H1 (cell line): ENCODE measurements at regions not wholly inside any gene's neighbourhood (a gene's known extent, or its start where the extent isn't known, plus 50 kb on each side); places are given as distances from the start of the nearest gene placed in this dataset.
A peak's percentile ranks its signal among the peaks of the same experiment; 100 is the strongest.

Experiments
- CTCF ChIA-PET: fragments of 300-600 bp; sonication (Branson Sonifier 250); formaldehyde crosslinking; loops from one replicate; lab custom pipeline; 2021; ENCODE audit not compliant: partially characterized antibody; lab: Charles Lee
- POLR2A ChIA-PET: fragments of 300-600 bp; sonication (Branson Sonifier 250); formaldehyde crosslinking; loops from one replicate; lab custom pipeline; 2021; ENCODE audit warnings: inconsistent platforms; ENCODE audit not compliant: partially characterized antibody; lab: Charles Lee
- DNase-seq, 2 experiments: peaks; one replicate each; pipeline versions ENCODE4 v3.0.0 to v3.0.0-alpha.2; 2010 to 2022; ENCODE audit warnings: low spot score in 2 of 2, low read depth in 1 of 2, mixed read lengths in 1 of 2
- FAIRE-seq: peaks from 2 replicates; lab custom pipeline; 2011; peaks lifted over from hg19 to GRCh38; lab: Jason Lieb, UNC
- H2AFZ ChIP-seq: 2 replicates; pipeline ENCODE4 v1.8.1; 2012; ENCODE audit warnings: low read length, inconsistent platforms
- H2AK5ac ChIP-seq: 2 replicates; pipeline ENCODE4 v1.6.1; 2013; ENCODE audit warnings: low read depth, low read length
- H2BK120ac ChIP-seq: replicated peaks from 2 replicates; pipeline ENCODE3; 2013; ENCODE audit warnings: low read depth, low read length, inconsistent platforms
- H2BK12ac ChIP-seq: 2 replicates; pipeline ENCODE4 v1.6.1; 2013; ENCODE audit warnings: low read depth, low read length
- H2BK15ac ChIP-seq: 2 replicates; pipeline ENCODE4 v1.6.1; 2013; ENCODE audit warnings: low read length
- H2BK20ac ChIP-seq: 2 replicates; pipeline ENCODE4 v1.6.1; 2013; ENCODE audit warnings: low read length
- H2BK5ac ChIP-seq: 2 replicates; pipeline ENCODE4 v1.6.1; 2013; ENCODE audit warnings: low read depth, low read length
- H3K14ac ChIP-seq: 2 replicates; pipeline ENCODE4 v1.6.1; 2013; ENCODE audit warnings: inconsistent platforms; ENCODE audit not compliant: insufficient read length
- H3K18ac ChIP-seq: 2 replicates; pipeline ENCODE4 v1.6.1; 2013; ENCODE audit warnings: low read length; ENCODE audit errors: extremely low read depth
- H3K23ac ChIP-seq: 2 replicates; pipeline ENCODE4 v1.6.1; 2013; ENCODE audit warnings: inconsistent platforms; ENCODE audit not compliant: insufficient read length
- H3K23me2 ChIP-seq: 2 replicates; pipeline ENCODE4 v1.6.1; 2013; ENCODE audit warnings: low read depth, low read length
- H3K27ac ChIP-seq: 2 replicates; pipeline ENCODE4 v1.6.1; 2011; ENCODE audit warnings: low read depth, low read length, inconsistent platforms
- H3K27me3 ChIP-seq, 4 experiments: replicated peaks in 1 of 4; 1 replicate in 1 of 4; 2 replicates in 3 of 4; pipeline versions ENCODE4 v1.6.1 to v1.8.1; 2011 to 2013; ENCODE audit warnings: low read length in 3 of 4, mild to moderate bottlenecking in 3 of 4, inconsistent platforms in 2 of 4, mixed read lengths in 2 of 4, moderate library complexity in 1 of 4; ENCODE audit not compliant: control insufficient read depth in 3 of 4, insufficient read depth in 3 of 4; ENCODE audit errors: extremely low read depth in 1 of 4
- H3K36me3 ChIP-seq, 4 experiments: 2 replicates each; pipeline versions ENCODE4 v1.6.1 to v1.8.1; 2011 to 2013; ENCODE audit warnings: mild to moderate bottlenecking in 4 of 4, low read length in 3 of 4, moderate library complexity in 2 of 4, control low read depth in 1 of 4, inconsistent platforms in 1 of 4; ENCODE audit not compliant: insufficient read depth in 4 of 4, control insufficient read depth in 2 of 4
- H3K4ac ChIP-seq: replicated peaks from 2 replicates; pipeline ENCODE3; 2013; ENCODE audit warnings: low read length, low read depth, mixed read lengths, inconsistent platforms; ENCODE audit not compliant: insufficient read length
- H3K4me1 ChIP-seq, 4 experiments: replicated peaks in 1 of 4; 1 replicate in 1 of 4; 2 replicates in 3 of 4; pipeline versions ENCODE4 v1.6.1 to v1.8.1; 2011 to 2013; ENCODE audit warnings: low read length in 3 of 4, inconsistent platforms in 2 of 4, mixed read lengths in 1 of 4; ENCODE audit not compliant: insufficient read depth in 4 of 4, control insufficient read depth in 3 of 4
- H3K4me2 ChIP-seq, 2 experiments: 2 replicates each; pipeline versions ENCODE4 v1.6.1 to v1.8.1; 2011 to 2013; ENCODE audit warnings: low read depth in 2 of 2, low read length in 2 of 2, control low read depth in 1 of 2, inconsistent platforms in 1 of 2, mild to moderate bottlenecking in 1 of 2; ENCODE audit not compliant: insufficient read depth in 1 of 2
- H3K4me3 ChIP-seq, 4 experiments: fragments of 200-600, 300-600 bp in 1 of 4; sonication (generic), shearing (Covaris generic), sonication (Bioruptor Twin) in 1 of 4; 2 replicates each; pipeline versions ENCODE4 v1.5.1 to v1.8.1; 2011 to 2016; ENCODE audit warnings: low read length in 4 of 4, low read depth in 3 of 4, control low read depth in 2 of 4, inconsistent platforms in 2 of 4, mild to moderate bottlenecking in 2 of 4, mixed read lengths in 1 of 4, moderate library complexity in 1 of 4; ENCODE audit not compliant: insufficient read depth in 2 of 4; ENCODE audit errors: extremely low read depth in 1 of 4
- H3K56ac ChIP-seq: replicated peaks from 2 replicates; pipeline ENCODE3; 2013; ENCODE audit warnings: low read depth, mild to moderate bottlenecking, mixed read lengths, low read length, inconsistent platforms; ENCODE audit not compliant: insufficient read length
- H3K79me1 ChIP-seq: 2 replicates; pipeline ENCODE4 v1.6.1; 2013; ENCODE audit warnings: low read depth, low read length, control low read depth
- H3K79me2 ChIP-seq, 2 experiments: 2 replicates each; pipeline versions ENCODE4 v1.6.1 to v1.8.1; 2012 to 2013; ENCODE audit warnings: low read length in 2 of 2, mild to moderate bottlenecking in 2 of 2, inconsistent platforms in 1 of 2; ENCODE audit not compliant: insufficient read depth in 2 of 2, control insufficient read depth in 1 of 2
- H3K9ac ChIP-seq, 4 experiments: replicated peaks in 1 of 4; 1 replicate in 1 of 4; 2 replicates in 3 of 4; pipeline versions ENCODE4 v1.6.1 to v1.8.1; 2011 to 2013; ENCODE audit warnings: low read depth in 3 of 4, low read length in 3 of 4, control low read depth in 2 of 4, mild to moderate bottlenecking in 2 of 4, moderate library complexity in 2 of 4, inconsistent platforms in 1 of 4; ENCODE audit errors: extremely low read depth in 1 of 4
- H3K9me3 ChIP-seq, 2 experiments: 2 replicates each; pipeline versions ENCODE4 v1.6.1 to v1.8.1; 2012 to 2013; ENCODE audit warnings: mild to moderate bottlenecking in 2 of 2, moderate library complexity in 2 of 2, control low read depth in 1 of 2, inconsistent platforms in 1 of 2, low read depth in 1 of 2, low read length in 1 of 2, mixed read lengths in 1 of 2; ENCODE audit not compliant: insufficient read depth in 2 of 2
- H4K20me1 ChIP-seq, 2 experiments: replicated peaks in 1 of 2; 2 replicates each; pipeline versions ENCODE3 to v1.8.1; 2011 to 2013; ENCODE audit warnings: inconsistent platforms in 2 of 2, low read length in 2 of 2, mild to moderate bottlenecking in 1 of 2; ENCODE audit not compliant: insufficient read depth in 2 of 2, control insufficient read depth in 1 of 2
- H4K5ac ChIP-seq: 2 replicates; pipeline ENCODE4 v1.6.1; 2013; ENCODE audit warnings: low read length, low read depth, mixed read lengths, inconsistent platforms; ENCODE audit not compliant: insufficient read length
- H4K8ac ChIP-seq: 2 replicates; pipeline ENCODE4 v1.8.0; 2013; ENCODE audit warnings: mild to moderate bottlenecking, moderate library complexity, low read length, inconsistent platforms; ENCODE audit not compliant: insufficient read depth; ENCODE audit errors: extremely low read depth
- H4K91ac ChIP-seq: replicated peaks from 2 replicates; pipeline ENCODE3; 2013; ENCODE audit warnings: low read length, mixed read lengths, inconsistent platforms; ENCODE audit not compliant: insufficient read length
- KDM1A ChIP-seq: fragments of 200-600, 300-600 bp; sonication (generic); IDR thresholded peaks from 2 replicates; pipeline ENCODE4 v1.7.1; 2016; ENCODE audit warnings: mild to moderate bottlenecking, low read length, borderline replicate concordance
- USF2 ChIP-seq: IDR thresholded peaks from 2 replicates; pipeline ENCODE4 v1.6.1; 2011; ENCODE audit warnings: low read length, improper control_type of control experiment
- WGBS, 2 experiments: shearing (Covaris generic) in 1 of 2; methylation state at CpG; one replicate each; pipeline versions ENCODE4 v1.1.6 to v1.1.7; 2013 to 2015; ENCODE audit warnings: low lambda C conversion rate in 2 of 2, mixed read lengths in 2 of 2, inconsistent platforms in 1 of 2, low coverage in 1 of 2, missing lambda C conversion rate in 1 of 2; ENCODE audit not compliant: insufficient replicate concordance in 2 of 2, insufficient coverage in 1 of 2, insufficient read length in 1 of 2; ENCODE audit errors: extremely low coverage in 1 of 2, missing lambda C conversion rate in 1 of 2; 5-methylcytosine and 5-hydroxymethylcytosine counted together

GRCh38 chr15:62991698-62992097 is 50.8 kb upstream of the TPM1 start:
- no peaks in the 10 kb centered on the region for H3K9me3 ChIP-seq
- H3K18ac ChIP-seq = no peak overlapping the region
- DNase-seq (no peak), FAIRE-seq (no peak)
- no peak overlapping the region for H3K4ac ChIP-seq
- no peak overlapping the region for H2BK5ac ChIP-seq
- H4K5ac ChIP-seq = no peak overlapping the region
- H3K4me2 ChIP-seq = no peak overlapping the region
- no peaks in the 10 kb centered on the region for H3K27me3 ChIP-seq
- H3K23ac ChIP-seq = no peak overlapping the region
- H3K79me1 ChIP-seq = no peaks in the 10 kb centered on the region
- no peaks in the 10 kb centered on the region for H4K20me1 ChIP-seq
- TF ChIP-seq KDM1A = peak; percentile 64; the same call in 1 of the 2 replicates
- TF ChIP-seq USF2 = no peak
- no peak overlapping the region for H3K4me3 ChIP-seq
- no peak overlapping the region for H2AFZ ChIP-seq
- H3K79me2 ChIP-seq = no peaks in the 10 kb centered on the region
- no peaks in the 10 kb centered on the region for H3K36me3 ChIP-seq
- H3K9ac ChIP-seq = no peak overlapping the region
- ChIA-PET POLR2A (no interaction called here), CTCF (interaction anchor here (0.7 kb wide), 1 partner anchor 116 kb away, joined by 3 read pairs; no protein-coding TSS in a partner anchor)
- no peak overlapping the region for H3K14ac ChIP-seq
- 50% methylated on average over 2 of the region's 2 CpGs; no CpG with 5 or more reads in 1 of the 2 experiments for WGBS, 2 experiments
- H2BK12ac ChIP-seq = no peak overlapping the region
- no peaks in the 10 kb centered on the region for H3K23me2 ChIP-seq
- H3K4me1 ChIP-seq = peaks cover 0 to 4% (median 2%) of the 10 kb centered on the region in 4 experiments; a peak in 4 of 7 replicates
- H3K56ac ChIP-seq = no peak overlapping the region
- no peak overlapping the region for H2AK5ac ChIP-seq
- H4K91ac ChIP-seq = no peak overlapping the region
- H3K27ac ChIP-seq = no peak overlapping the region
- H4K8ac ChIP-seq = no peak overlapping the region
- H2BK120ac ChIP-seq = no peak overlapping the region
- H2BK20ac ChIP-seq = no peak overlapping the region
- no peak overlapping the region for H2BK15ac ChIP-seq
